ENCODE measurements at regions not wholly inside any gene's neighbourhood (a gene's known extent, or its start where the extent isn't known, plus 50 kb on each side); places are given as distances from the start of the nearest gene placed in this dataset.

DNA sequence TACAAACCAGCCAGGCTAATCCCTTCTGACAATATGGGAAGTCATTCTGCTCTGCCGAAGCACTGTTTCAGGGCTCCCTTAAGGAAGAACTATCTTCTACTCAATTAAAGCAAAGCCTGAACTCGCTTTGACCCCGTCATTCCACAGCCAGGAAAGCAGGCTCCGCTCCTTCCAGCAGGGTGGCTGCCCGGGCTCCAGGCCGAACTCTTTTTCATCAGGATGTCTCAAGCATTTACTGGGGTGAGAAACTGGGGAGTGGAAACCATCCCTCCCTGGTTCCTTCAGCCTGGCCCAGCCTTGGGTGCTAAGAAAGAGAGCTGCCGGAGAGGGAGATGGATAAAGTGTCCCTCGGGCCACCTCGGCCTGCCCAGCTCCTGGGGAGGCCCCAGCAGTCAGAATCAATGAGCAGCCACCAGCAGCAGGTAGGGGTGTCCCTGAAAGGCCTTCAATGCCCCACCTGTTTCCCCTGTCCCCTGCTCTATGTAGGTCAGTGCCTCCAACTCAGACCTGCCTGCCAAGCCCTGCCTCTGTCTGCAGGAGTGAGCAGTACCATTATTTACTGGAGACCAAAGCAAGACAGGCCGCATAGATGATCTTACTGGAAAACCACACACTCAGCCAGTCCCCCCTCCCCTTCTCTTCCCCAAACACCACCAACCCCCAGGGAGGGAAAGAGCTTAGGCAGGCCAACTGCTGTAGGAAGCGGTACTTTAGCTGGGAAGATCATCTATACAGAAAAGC lies 225.6 kb upstream of the TLE3 start:
- TF ChIP-seq, protein P1, sequence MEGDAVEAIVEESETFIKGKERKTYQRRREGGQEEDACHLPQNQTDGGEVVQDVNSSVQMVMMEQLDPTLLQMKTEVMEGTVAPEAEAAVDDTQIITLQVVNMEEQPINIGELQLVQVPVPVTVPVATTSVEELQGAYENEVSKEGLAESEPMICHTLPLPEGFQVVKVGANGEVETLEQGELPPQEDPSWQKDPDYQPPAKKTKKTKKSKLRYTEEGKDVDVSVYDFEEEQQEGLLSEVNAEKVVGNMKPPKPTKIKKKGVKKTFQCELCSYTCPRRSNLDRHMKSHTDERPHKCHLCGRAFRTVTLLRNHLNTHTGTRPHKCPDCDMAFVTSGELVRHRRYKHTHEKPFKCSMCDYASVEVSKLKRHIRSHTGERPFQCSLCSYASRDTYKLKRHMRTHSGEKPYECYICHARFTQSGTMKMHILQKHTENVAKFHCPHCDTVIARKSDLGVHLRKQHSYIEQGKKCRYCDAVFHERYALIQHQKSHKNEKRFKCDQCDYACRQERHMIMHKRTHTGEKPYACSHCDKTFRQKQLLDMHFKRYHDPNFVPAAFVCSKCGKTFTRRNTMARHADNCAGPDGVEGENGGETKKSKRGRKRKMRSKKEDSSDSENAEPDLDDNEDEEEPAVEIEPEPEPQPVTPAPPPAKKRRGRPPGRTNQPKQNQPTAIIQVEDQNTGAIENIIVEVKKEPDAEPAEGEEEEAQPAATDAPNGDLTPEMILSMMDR (IDR thresholded peaks at IDR 0.05), result peak in 1 of 5 experiments; percentile 11
- TF ChIP-seq POLR2A (IDR thresholded peaks at IDR 0.05), result no peak

All from transverse colon (tissue), 3 donors.